IMR-90 (cell line): ENCODE measurements at regions not wholly inside any gene's neighbourhood (a gene's known extent, or its start where the extent isn't known, plus 50 kb on each side); places are given as distances from the start of the nearest gene placed in this dataset.

Experiments
- ATAC-seq: fragments of 200-7000 bp; cut with Tn5 transposase; 2 replicates; pipeline ENCODE4 v1.9.1; 2020; ENCODE audit warnings: low read depth, mild to moderate bottlenecking, moderate library complexity
- BruUV-seq: library from RNA; stranded (reverse); fragments of 400-500 nt; replicated peaks from 2 replicates; lab custom pipeline; 2021; lab: Mats Ljungman, UMichigan
- CTCF ChIA-PET: fragments of 300-600 bp; formaldehyde crosslinking; extraction: SDS; loops from one replicate; lab custom pipeline; 2021; ENCODE audit warnings: antibody characterized with exemption; lab: Yijun Ruan, JAX
- POLR2A ChIA-PET: fragments of 300-600 bp; sonication (Branson Sonifier 250); formaldehyde crosslinking; loops from one replicate; lab custom pipeline; 2022; ENCODE audit warnings: antibody characterized with exemption; ENCODE audit not compliant: unreplicated experiment; lab: Charles Lee
- DNase-seq: peaks from one replicate; pipeline ENCODE4 v3.0.0; 2013
- H2AFZ ChIP-seq: replicated peaks from 2 replicates; pipeline ENCODE3; 2013; ENCODE audit warnings: low read length, mild to moderate bottlenecking; ENCODE audit not compliant: poor library complexity
- H2AK5ac ChIP-seq: 2 replicates; pipeline ENCODE4 v1.6.1; 2013; ENCODE audit warnings: low read depth, low read length, inconsistent platforms
- H2AK9ac ChIP-seq: replicated peaks from 2 replicates; pipeline ENCODE3; 2013; ENCODE audit warnings: mild to moderate bottlenecking, low read depth, low read length, moderate library complexity; ENCODE audit not compliant: poor library complexity
- H2BK120ac ChIP-seq: 2 replicates; pipeline ENCODE4 v1.6.1; 2013; ENCODE audit warnings: low read depth, low read length, inconsistent platforms
- H2BK15ac ChIP-seq: 3 replicates; pipeline ENCODE4 v1.6.1; 2013; ENCODE audit warnings: low read depth, low read length, inconsistent platforms
- H2BK20ac ChIP-seq: 2 replicates; pipeline ENCODE4 v1.6.1; 2013; ENCODE audit warnings: low read depth, mild to moderate bottlenecking, inconsistent platforms, low read length, moderate library complexity
- H2BK5ac ChIP-seq: 2 replicates; pipeline ENCODE4 v1.6.1; 2013; ENCODE audit warnings: mild to moderate bottlenecking, low read depth, low read length, inconsistent platforms; ENCODE audit not compliant: poor library complexity, severe bottlenecking
- H3K14ac ChIP-seq: replicated peaks from 2 replicates; pipeline ENCODE4 v1.6.1; 2013; ENCODE audit warnings: low read depth, low read length, inconsistent platforms
- H3K18ac ChIP-seq: 2 replicates; pipeline ENCODE4 v1.6.1; 2013; ENCODE audit warnings: low read depth, low read length, control low read depth
- H3K23ac ChIP-seq: 2 replicates; pipeline ENCODE4 v1.6.1; 2013; ENCODE audit warnings: low read depth, low read length, inconsistent platforms
- H3K27ac ChIP-seq: 2 replicates; pipeline ENCODE4 v1.5.1; 2013; ENCODE audit warnings: mild to moderate bottlenecking, control low read depth, low read length; ENCODE audit not compliant: insufficient read depth
- H3K27me3 ChIP-seq: 2 replicates; pipeline ENCODE4 v1.6.1; 2013; ENCODE audit warnings: low read length; ENCODE audit not compliant: control insufficient read depth, insufficient read depth
- H3K36me3 ChIP-seq: 2 replicates; pipeline ENCODE4 v1.6.1; 2013; ENCODE audit warnings: low read length, mixed read lengths; ENCODE audit not compliant: control insufficient read depth, insufficient read depth
- H3K4ac ChIP-seq: 2 replicates; pipeline ENCODE4 v1.6.1; 2013; ENCODE audit warnings: low read depth, low read length, inconsistent platforms
- H3K4me1 ChIP-seq: 2 replicates; pipeline ENCODE4 v1.6.1; 2013; ENCODE audit warnings: low read length, mixed read lengths; ENCODE audit not compliant: control insufficient read depth, insufficient read depth
- H3K4me2 ChIP-seq: 2 replicates; pipeline ENCODE4 v1.6.1; 2013; ENCODE audit warnings: low read depth, mild to moderate bottlenecking, control low read depth, low read length, moderate library complexity
- H3K4me3 ChIP-seq: 2 replicates; pipeline ENCODE4 v1.5.1; 2013; ENCODE audit warnings: low read depth, mild to moderate bottlenecking, control low read depth, low read length, moderate library complexity; ENCODE audit not compliant: insufficient read depth
- H3K56ac ChIP-seq: 2 replicates; pipeline ENCODE4 v1.6.1; 2013; ENCODE audit warnings: low read length, inconsistent platforms; ENCODE audit not compliant: insufficient read depth; ENCODE audit errors: extremely low read depth
- H3K79me1 ChIP-seq, 2 experiments: 2 replicates each; pipeline ENCODE4 v1.6.1; 2013; ENCODE audit warnings: low read length in 2 of 2, inconsistent platforms in 1 of 2, low read depth in 1 of 2
- H3K9ac ChIP-seq: 2 replicates; pipeline ENCODE4 v1.6.1; 2013; ENCODE audit warnings: low read depth, low read length, control low read depth
- H3K9me1 ChIP-seq: 2 replicates; pipeline ENCODE4 v1.6.1; 2013; ENCODE audit warnings: low read length, inconsistent platforms; ENCODE audit not compliant: insufficient read depth
- H3K9me3 ChIP-seq: 2 replicates; pipeline ENCODE4 v1.6.1; 2013; ENCODE audit warnings: low read length; ENCODE audit not compliant: control insufficient read depth, insufficient read depth
- H4K20me1 ChIP-seq: 2 replicates; pipeline ENCODE4 v1.6.1; 2013; ENCODE audit warnings: low read length, inconsistent platforms; ENCODE audit not compliant: insufficient read depth
- H4K5ac ChIP-seq: 2 replicates; pipeline ENCODE4 v1.6.1; 2013; ENCODE audit warnings: mild to moderate bottlenecking, low read depth, low read length, control low read depth
- H4K8ac ChIP-seq, 2 experiments: 2 replicates each; pipeline ENCODE4 v1.6.1; 2013; ENCODE audit warnings: low read depth in 2 of 2, low read length in 2 of 2, control low read depth in 1 of 2, inconsistent platforms in 1 of 2
- H4K91ac ChIP-seq: 2 replicates; pipeline ENCODE4 v1.6.1; 2013; ENCODE audit warnings: low read depth, low read length, inconsistent platforms; ENCODE audit not compliant: insufficient read depth
- BHLHE40 ChIP-seq: fragments of 150-350 bp; IDR thresholded peaks from 2 replicates; pipeline ENCODE4 v1.6.1; 2016; ENCODE audit warnings: mild to moderate bottlenecking, low read depth, low read length
- CEBPB ChIP-seq: IDR thresholded peaks from 2 replicates; pipeline ENCODE4 v1.6.1; 2012; ENCODE audit warnings: low read depth, low read length, improper control_type of control experiment
- CHD1 ChIP-seq: IDR thresholded peaks from 2 replicates; pipeline ENCODE4 v1.6.1; 2012; ENCODE audit warnings: low read depth, low read length, improper control_type of control experiment
- FOS ChIP-seq: fragments of 150-350 bp; IDR thresholded peaks from 2 replicates; pipeline ENCODE4 v1.6.1; 2016; ENCODE audit warnings: low read depth, low read length
- MAFK ChIP-seq: IDR thresholded peaks from 2 replicates; pipeline ENCODE4 v1.6.1; 2012; ENCODE audit warnings: low read depth, low read length, improper control_type of control experiment
- MAZ ChIP-seq: IDR thresholded peaks from 2 replicates; pipeline ENCODE4 v1.6.1; 2012; ENCODE audit warnings: low read depth, mild to moderate bottlenecking, low read length, improper control_type of control experiment, moderate library complexity, borderline replicate concordance
- MXI1 ChIP-seq: IDR thresholded peaks from 2 replicates; pipeline ENCODE4 v1.6.1; 2012; ENCODE audit warnings: low read depth, mild to moderate bottlenecking, low read length, moderate library complexity, borderline replicate concordance
- NFE2L2 ChIP-seq: fragments of 150-350 bp; IDR thresholded peaks from 2 replicates; pipeline ENCODE4 v1.6.1; 2016; ENCODE audit warnings: low read depth, mild to moderate bottlenecking, low read length
- POLR2A ChIP-seq: IDR thresholded peaks from 2 replicates; pipeline ENCODE4 v1.6.1; 2012; ENCODE audit warnings: mild to moderate bottlenecking, low read depth, low read length
- RCOR1 ChIP-seq: IDR thresholded peaks from 2 replicates; pipeline ENCODE4 v1.6.1; 2012; ENCODE audit warnings: mild to moderate bottlenecking, low read length, improper control_type of control experiment; ENCODE audit not compliant: insufficient replicate concordance
- RFX5 ChIP-seq: IDR thresholded peaks from 2 replicates; pipeline ENCODE4 v1.8.0; 2012; ENCODE audit warnings: low read depth, mild to moderate bottlenecking, low read length, moderate library complexity
- SMC3 ChIP-seq: fragments of 150-350 bp; IDR thresholded peaks from 2 replicates; pipeline ENCODE4 v1.6.1; 2016; ENCODE audit warnings: low read depth, mild to moderate bottlenecking, antibody characterized with exemption, low read length, moderate library complexity
- WGBS, 2 experiments: methylation state at CpG; one replicate each; pipeline versions ENCODE4 v1.1.5 to v1.1.7; 2013; ENCODE audit warnings: missing lambda C conversion rate in 2 of 2; ENCODE audit not compliant: insufficient read length in 1 of 2; ENCODE audit errors: extremely low coverage in 2 of 2; 5-methylcytosine and 5-hydroxymethylcytosine counted together
- dilution Hi-C: fragments of 300-500 bp; cut with HindIII; formaldehyde crosslinking; loops from one replicate; pipeline ENCODE4 v1.14.3; 2018; ENCODE audit warnings: low sequenced_read_pairs; ENCODE audit not compliant: unreplicated experiment
- in situ Hi-C: fragments of 300-500 bp; cut with MboI; formaldehyde crosslinking; loops from 3 replicates; pipeline ENCODE4 v1.14.3; 2019; ENCODE audit warnings: low sequenced_read_pairs, inconsistent platforms, mixed read lengths
- intact Hi-C: fragments of 100-400 bp; cut with micrococcal nuclease; formaldehyde crosslinking; loops from 2 replicates; pipeline ENCODE4 v1.10.0; 2022
- TF ChIP-seq, protein P1 (sequence below): conservative IDR thresholded peaks from 2 replicates; pipeline ENCODE4 v1.5.1; 2012; ENCODE audit warnings: mild to moderate bottlenecking, low read depth, low read length, improper control_type of control experiment
- TF ChIP-seq, protein P2 (sequence below): fragments of 150-350 bp; IDR thresholded peaks from 2 replicates; pipeline ENCODE4 v1.6.1; 2016; ENCODE audit warnings: low read depth, mild to moderate bottlenecking, low read length, moderate library complexity, borderline replicate concordance
- TF ChIP-seq, protein P3 (sequence below): fragments of 150-350 bp; IDR thresholded peaks from 2 replicates; pipeline ENCODE4 v1.6.1; 2017; ENCODE audit warnings: mild to moderate bottlenecking, antibody characterized with exemption, low read length, low read depth

DNA sequence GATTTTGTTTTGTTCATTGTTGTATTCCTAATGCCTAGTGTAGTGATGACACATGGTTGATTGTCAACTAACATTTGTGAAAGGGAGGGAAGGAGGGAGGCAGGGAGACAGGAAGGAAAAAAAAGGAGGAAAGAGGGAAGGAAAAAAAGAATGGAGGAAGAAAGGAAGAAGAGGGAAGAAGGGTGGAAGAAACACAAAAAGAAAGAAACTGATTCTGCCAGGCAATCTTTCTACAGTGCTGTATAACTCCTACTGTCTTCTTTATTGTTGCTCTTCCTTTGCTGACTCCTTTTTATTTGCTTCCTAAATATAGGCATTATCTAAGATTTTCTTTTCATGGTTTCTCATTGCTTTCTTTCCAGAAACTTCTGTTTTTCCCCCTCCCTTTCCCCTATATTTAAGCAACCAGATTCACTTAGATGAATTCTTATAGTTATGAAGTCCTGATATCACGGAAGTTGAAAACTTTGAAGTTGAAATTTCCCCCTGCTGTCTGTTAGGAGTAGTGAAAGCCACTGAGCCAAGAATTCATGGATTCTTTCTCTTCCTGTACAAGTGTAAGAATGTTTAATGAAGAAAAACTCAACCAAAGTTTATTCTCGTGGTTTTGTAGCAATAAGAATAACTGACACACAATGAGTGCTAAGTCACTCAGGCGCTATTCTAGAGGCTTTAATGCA lies 305.1 kb upstream of the FSHR start:
- Histone ChIP-seq H3K4me3 (no peak overlapping the region), H2AK9ac (no peak overlapping the region), H3K4me2 (no peak overlapping the region), H3K56ac (no peak overlapping the region), H3K9me1 (no peaks in the 10 kb centered on the region), H3K27ac (no peak overlapping the region), H3K9ac (no peak overlapping the region), H2BK15ac (no peak overlapping the region), H3K4ac (no peak overlapping the region), H3K4me1 (no peaks in the 10 kb centered on the region), H2BK5ac (no peak overlapping the region), H2BK20ac (no peak overlapping the region), H3K23ac (no peak overlapping the region), H4K91ac (no peak overlapping the region), H3K14ac (no peak overlapping the region), H3K27me3 (no peaks in the 10 kb centered on the region), H3K18ac (no peak overlapping the region), H2AK5ac (no peak overlapping the region), H2BK120ac (no peak overlapping the region), H4K20me1 (no peaks in the 10 kb centered on the region), H3K9me3 (no peaks in the 10 kb centered on the region), H3K36me3 (no peaks in the 10 kb centered on the region), H3K79me1 (no peaks in the 10 kb centered on the region), H4K8ac (no peak overlapping the region), H4K5ac (no peak overlapping the region), H2AFZ (no peak overlapping the region)
- no TSS peak for BruUV-seq
- ChIA-PET POLR2A (no interaction called here), CTCF (interaction anchor here (0.7 kb wide), 1 partner anchor 269 kb away, joined by 3 read pairs; no protein-coding TSS in a partner anchor)
- dilution Hi-C loops (no loop called here), intact Hi-C loops (no loop called here), in situ Hi-C loops (no loop called here)
- TF ChIP-seq, protein P1, sequence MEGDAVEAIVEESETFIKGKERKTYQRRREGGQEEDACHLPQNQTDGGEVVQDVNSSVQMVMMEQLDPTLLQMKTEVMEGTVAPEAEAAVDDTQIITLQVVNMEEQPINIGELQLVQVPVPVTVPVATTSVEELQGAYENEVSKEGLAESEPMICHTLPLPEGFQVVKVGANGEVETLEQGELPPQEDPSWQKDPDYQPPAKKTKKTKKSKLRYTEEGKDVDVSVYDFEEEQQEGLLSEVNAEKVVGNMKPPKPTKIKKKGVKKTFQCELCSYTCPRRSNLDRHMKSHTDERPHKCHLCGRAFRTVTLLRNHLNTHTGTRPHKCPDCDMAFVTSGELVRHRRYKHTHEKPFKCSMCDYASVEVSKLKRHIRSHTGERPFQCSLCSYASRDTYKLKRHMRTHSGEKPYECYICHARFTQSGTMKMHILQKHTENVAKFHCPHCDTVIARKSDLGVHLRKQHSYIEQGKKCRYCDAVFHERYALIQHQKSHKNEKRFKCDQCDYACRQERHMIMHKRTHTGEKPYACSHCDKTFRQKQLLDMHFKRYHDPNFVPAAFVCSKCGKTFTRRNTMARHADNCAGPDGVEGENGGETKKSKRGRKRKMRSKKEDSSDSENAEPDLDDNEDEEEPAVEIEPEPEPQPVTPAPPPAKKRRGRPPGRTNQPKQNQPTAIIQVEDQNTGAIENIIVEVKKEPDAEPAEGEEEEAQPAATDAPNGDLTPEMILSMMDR: no peak
- TF ChIP-seq NFE2L2 (no peak), BHLHE40 (no peak), MXI1 (no peak), MAZ (no peak), CEBPB (no peak), MAFK (no peak), CHD1 (no peak), SMC3 (no peak), FOS (no peak), RFX5 (no peak), RCOR1 (no peak), POLR2A (no peak)
- TF ChIP-seq, protein P2, sequence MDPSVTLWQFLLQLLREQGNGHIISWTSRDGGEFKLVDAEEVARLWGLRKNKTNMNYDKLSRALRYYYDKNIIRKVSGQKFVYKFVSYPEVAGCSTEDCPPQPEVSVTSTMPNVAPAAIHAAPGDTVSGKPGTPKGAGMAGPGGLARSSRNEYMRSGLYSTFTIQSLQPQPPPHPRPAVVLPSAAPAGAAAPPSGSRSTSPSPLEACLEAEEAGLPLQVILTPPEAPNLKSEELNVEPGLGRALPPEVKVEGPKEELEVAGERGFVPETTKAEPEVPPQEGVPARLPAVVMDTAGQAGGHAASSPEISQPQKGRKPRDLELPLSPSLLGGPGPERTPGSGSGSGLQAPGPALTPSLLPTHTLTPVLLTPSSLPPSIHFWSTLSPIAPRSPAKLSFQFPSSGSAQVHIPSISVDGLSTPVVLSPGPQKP: no peak
- TF ChIP-seq, protein P3, sequence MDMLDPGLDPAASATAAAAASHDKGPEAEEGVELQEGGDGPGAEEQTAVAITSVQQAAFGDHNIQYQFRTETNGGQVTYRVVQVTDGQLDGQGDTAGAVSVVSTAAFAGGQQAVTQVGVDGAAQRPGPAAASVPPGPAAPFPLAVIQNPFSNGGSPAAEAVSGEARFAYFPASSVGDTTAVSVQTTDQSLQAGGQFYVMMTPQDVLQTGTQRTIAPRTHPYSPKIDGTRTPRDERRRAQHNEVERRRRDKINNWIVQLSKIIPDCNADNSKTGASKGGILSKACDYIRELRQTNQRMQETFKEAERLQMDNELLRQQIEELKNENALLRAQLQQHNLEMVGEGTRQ: no peak
- no peak for DNase-seq
- no CpG with 5 or more reads among the region's 3 CpGs for WGBS, 2 experiments
- ATAC-seq: no peak
